SK-N-MC (cell line): ENCODE measurements at regions not wholly inside any gene's neighbourhood (a gene's known extent, or its start where the extent isn't known, plus 50 kb on each side); places are given as distances from the start of the nearest gene placed in this dataset.

Experiments
- DNase-seq: peaks from one replicate; pipeline ENCODE4 v3.0.0-alpha.2; 2011; ENCODE audit warnings: low read depth, low spot score
- H3K27ac ChIP-seq: fragments of 200-600 bp; sonication (generic); 2 replicates; pipeline ENCODE4 v1.5.1; 2016; ENCODE audit warnings: mixed run types
- H3K36me3 ChIP-seq: fragments of 200-600 bp; sonication (generic); 2 replicates; pipeline ENCODE4 v1.6.1; 2017; ENCODE audit warnings: antibody characterized with exemption, low read length, mixed read lengths; ENCODE audit not compliant: insufficient read depth
- H3K4me3 ChIP-seq: fragments of 200-600 bp; sonication (generic); 2 replicates; pipeline ENCODE4 v1.5.1; 2016
- H3K9ac ChIP-seq: fragments of 200-600 bp; sonication (generic); 2 replicates; pipeline ENCODE4 v1.8.0; 2017; ENCODE audit warnings: mixed run types, mixed read lengths; ENCODE audit not compliant: insufficient read length
- H3K9me3 ChIP-seq: fragments of 200-600 bp; sonication (generic); 2 replicates; pipeline ENCODE4 v1.6.1; 2017; ENCODE audit warnings: low read depth, mild to moderate bottlenecking, antibody characterized with exemption, low read length, moderate library complexity, mixed read lengths
- EZH2 ChIP-seq: fragments of 200-600 bp; sonication (generic); IDR thresholded peaks from one replicate; pipeline ENCODE4 v1.6.1; 2017; ENCODE audit warnings: antibody characterized with exemption
- FOXP2 ChIP-seq: optimal IDR thresholded peaks from 2 replicates; pipeline ENCODE3; 2011; ENCODE audit warnings: mild to moderate bottlenecking, moderate library complexity; ENCODE audit not compliant: insufficient read depth; ENCODE audit errors: extremely low read length, control extremely low read depth
- POLR2AphosphoS5 ChIP-seq: IDR thresholded peaks from 2 replicates; pipeline ENCODE4 v1.6.1; 2012; ENCODE audit warnings: mild to moderate bottlenecking, low read depth, low read length, borderline replicate concordance

DNA sequence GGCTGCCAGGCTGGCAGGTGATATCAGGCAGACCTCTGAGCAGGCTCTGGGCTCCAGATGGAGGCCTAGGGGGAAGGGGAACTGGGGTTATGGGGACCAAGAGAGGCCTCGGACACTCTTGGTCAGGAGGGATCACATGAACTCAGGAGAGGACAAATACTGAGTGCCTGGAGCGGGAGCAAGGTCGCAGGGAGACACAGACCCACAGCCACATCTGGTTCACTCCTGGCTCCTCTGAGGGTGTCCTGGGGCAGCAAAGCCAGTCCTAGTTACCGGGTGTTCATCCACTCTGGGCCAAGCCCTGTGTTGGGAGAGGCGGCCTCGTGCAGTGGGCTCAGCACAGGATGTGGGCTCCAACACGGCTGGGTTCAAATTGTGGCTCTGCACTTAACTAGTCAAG, 239.0 kb downstream of the PTPRU start:
- no peak overlapping the region for H3K27ac ChIP-seq
- TF ChIP-seq POLR2AphosphoS5 = no peak
- TF ChIP-seq EZH2 = no peak
- TF ChIP-seq FOXP2 = no peak
- no peak overlapping the region for H3K9ac ChIP-seq
- H3K9me3 ChIP-seq = no peaks in the 10 kb centered on the region
- DNase-seq = no peak
- no peaks in the 10 kb centered on the region for H3K36me3 ChIP-seq
- H3K4me3 ChIP-seq = no peak overlapping the region

DNA sequence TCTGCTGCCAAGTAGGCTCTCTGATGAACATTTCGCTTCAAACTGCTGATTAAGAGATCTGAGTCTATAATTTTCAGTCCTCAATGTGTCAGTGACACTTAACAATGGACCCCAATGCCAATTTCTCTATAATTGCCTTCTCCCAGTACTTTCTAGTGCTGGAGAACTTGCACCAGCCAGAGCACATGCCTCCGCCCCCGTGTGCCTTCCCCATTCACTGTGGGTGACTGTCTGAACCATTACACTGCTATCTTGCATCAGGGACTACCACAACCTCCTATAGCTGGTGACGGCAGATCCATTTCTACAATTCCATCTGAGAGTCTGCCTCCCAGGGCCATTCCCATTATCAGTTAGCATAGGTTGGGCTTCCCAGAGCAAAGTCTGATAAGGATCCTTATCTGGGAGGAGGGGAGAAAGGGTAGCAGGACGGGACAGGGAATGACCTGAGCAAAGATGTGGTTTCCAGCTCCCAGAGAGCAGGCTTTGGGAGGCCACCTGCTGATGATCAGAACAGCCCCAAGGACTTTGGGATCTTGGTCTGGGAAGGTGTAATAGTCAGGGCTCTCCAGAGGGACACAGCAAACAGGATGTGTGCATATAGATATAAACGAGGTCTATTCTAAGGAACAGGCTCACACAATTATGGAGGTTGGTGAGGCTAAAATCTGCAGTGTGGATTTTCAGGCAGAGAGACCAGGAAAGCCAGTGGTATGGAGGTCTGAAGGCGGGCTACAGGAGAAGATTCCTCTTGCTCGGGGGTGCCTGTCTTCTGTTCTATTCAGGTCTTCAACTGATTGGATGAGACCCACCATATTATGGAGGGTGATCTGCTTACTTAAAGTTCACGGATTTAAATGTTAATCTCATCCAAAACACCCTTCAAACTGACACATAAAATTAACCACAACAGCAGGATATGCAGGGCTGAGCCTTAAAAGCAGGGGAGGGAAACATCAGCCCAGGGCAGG, 238.2 kb downstream of the PTPRU start:
- Histone ChIP-seq H3K27ac (no peak overlapping the region), H3K9me3 (no peaks in the 10 kb centered on the region), H3K36me3 (no peaks in the 10 kb centered on the region), H3K4me3 (no peak overlapping the region), H3K9ac (no peak overlapping the region)
- DNase-seq = no peak
- TF ChIP-seq FOXP2 (no peak), EZH2 (no peak), POLR2AphosphoS5 (no peak)

DNA sequence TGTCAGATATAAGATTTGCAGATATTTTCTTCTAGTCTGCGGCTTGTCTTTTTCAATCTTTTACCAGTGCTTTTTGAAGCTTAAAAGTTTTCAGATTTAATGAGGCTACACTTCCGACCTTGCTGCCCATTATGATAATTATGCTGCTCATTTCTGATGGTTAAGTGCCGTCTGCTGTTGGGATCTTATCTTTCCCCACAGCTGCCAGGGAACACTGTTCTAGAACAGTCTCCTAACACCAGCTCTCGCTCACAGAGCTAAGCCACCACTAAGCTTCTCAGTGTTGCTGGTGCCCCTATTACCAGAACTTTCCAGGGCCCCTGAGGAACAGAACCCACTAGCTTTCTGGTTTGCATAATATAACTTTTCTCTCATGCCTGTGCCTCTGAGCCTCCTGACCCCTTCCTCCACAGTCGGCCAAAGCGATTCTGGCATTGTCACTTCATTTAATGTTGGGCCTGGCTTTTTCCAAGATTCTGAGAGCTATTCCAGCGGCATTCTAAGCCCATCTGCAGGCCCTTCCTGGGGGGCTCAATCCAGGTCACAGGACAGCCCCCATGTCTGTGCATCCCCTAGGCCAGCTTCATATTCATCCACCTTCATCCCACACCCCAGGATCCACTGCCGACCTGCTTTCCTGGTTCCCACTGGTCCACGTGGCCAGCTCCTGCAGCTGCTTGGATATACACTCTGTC, 237.0 kb downstream of the PTPRU start:
- H3K9me3 ChIP-seq = no peaks in the 10 kb centered on the region
- no peak overlapping the region for H3K4me3 ChIP-seq
- H3K9ac ChIP-seq = no peak overlapping the region
- DNase-seq = no peak
- no peaks in the 10 kb centered on the region for H3K36me3 ChIP-seq
- TF ChIP-seq POLR2AphosphoS5 (no peak), FOXP2 (no peak), EZH2 (no peak)
- no peak overlapping the region for H3K27ac ChIP-seq

DNA sequence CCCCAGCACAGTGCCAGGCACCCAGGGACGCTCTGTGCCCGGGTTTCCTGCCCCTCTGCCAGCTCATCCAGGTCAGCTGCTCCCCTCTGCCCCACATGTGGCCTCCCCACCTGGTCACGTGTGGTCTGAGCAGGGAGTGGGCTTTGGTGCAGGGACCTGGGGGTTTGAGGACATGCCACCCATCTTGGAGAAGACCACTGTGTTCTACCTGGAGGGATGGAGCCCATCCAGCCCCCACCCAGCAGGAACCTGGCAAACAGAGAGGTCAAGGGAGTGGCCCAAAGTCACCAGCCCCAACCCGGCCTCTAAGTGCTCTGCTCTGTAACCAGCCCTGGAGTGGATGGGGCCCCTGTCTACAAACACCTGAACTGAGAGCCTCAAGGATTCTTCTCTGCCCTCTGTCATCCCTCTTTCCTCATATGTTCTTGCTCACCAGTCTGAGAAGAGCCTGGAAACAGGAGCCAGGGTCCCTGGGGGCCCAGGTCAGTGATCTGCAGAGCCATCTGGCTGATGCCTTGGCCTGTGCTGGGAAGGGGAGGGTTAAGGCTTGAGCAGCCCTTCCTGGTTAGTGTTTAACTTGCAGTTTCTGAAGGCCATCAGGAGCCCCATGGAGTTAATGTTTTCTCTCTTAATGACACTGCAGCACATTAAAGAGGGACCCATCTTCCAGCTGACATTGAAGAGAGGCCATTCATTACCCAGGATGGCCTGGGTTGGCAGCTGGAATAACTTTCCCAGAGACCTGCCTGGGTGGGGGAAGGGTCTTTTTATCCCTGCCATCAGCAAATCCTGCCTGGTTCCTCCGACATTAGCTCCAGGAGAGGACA, 235.4 kb downstream of the PTPRU start:
- Histone ChIP-seq H3K9me3 (no peaks in the 10 kb centered on the region), H3K36me3 (no peaks in the 10 kb centered on the region), H3K9ac (no peak overlapping the region), H3K27ac (no peak overlapping the region), H3K4me3 (no peak overlapping the region)
- TF ChIP-seq POLR2AphosphoS5 (no peak), EZH2 (no peak), FOXP2 (no peak)
- DNase-seq = no peak

DNA sequence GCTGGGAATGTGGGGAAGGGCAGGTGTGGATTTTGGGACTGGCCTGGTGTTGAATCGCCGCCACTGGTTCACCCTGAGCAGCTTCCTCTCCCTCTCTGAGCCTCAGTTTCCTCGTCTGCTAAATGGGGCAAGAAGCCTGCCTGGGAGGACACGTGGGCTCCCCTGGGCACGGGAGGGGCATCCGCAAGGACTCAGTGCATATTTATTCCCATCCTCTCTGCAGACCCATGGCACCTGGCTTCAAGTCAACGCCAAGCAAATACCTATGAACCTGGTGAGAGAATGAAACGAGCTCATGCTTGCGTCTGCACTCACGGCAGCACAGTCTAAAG, 234.4 kb downstream of the PTPRU start:
- no peak overlapping the region for H3K27ac ChIP-seq
- TF ChIP-seq EZH2 = no peak
- no peak for TF ChIP-seq POLR2AphosphoS5
- no peak overlapping the region for H3K4me3 ChIP-seq
- DNase-seq = no peak
- H3K9me3 ChIP-seq = no peaks in the 10 kb centered on the region
- no peak overlapping the region for H3K9ac ChIP-seq
- H3K36me3 ChIP-seq = no peaks in the 10 kb centered on the region

DNA sequence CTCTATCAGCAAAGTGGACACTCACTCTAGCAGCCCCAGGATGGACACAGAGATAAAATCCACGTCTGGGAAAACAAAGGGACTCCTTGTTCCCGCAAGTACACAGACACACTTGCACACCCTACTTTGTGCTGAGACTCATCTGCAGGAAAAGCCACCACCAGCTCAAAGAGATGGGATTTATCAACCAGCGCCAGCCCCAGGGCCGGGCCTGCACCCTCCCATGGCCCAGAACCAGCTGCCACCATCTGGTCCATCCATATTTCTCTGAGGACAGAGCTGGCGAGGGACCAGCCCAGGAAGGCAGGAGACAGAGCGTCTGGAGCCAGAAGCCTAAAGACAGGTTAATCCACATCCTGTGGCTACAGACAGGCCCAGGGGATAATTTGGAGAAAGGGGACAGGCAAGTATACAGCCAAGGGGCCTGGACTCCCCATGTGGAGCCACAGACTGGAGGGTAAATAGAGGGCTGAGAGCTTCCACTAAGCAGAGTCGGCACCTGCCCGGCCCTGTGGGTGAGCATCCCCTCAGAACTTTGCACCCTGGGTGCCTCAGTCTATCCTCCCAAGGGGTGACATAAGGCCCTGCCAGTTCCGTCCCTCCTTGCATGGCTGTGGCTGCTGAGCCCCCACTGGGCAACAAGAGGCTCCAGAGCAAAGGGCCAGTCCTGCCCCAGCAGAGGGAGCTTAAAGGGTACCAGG, 233.9 kb downstream of the PTPRU start:
- no peak for DNase-seq
- TF ChIP-seq POLR2AphosphoS5 (no peak), FOXP2 (no peak), EZH2 (no peak)
- Histone ChIP-seq H3K9me3 (no peaks in the 10 kb centered on the region), H3K27ac (no peak overlapping the region), H3K9ac (no peak overlapping the region), H3K36me3 (no peaks in the 10 kb centered on the region), H3K4me3 (no peak overlapping the region)

DNA sequence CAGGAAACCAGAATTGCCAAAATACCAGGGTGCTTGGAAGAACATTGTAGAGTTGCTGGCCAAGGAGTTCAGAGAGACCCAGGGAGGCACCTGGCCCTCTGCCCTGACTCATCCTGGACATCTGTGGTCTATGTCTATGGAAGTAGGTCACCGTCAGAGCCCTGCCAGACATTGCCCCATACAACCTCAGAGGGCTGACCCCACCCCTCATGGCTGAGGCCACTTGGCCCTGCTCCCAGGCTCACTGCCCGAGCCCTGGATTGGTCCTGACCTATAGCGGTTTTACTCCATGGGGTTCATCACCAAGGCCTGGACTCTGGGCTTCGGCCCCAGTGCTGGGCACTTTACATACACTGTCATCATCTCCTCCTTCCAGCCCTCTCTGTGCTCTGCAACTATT, 233.1 kb downstream of the PTPRU start:
- H3K9me3 ChIP-seq = no peaks in the 10 kb centered on the region
- no peaks in the 10 kb centered on the region for H3K36me3 ChIP-seq
- no peak for DNase-seq
- TF ChIP-seq POLR2AphosphoS5 (no peak), FOXP2 (no peak), EZH2 (no peak)
- no peak overlapping the region for H3K27ac ChIP-seq
- no peak overlapping the region for H3K9ac ChIP-seq
- no peak overlapping the region for H3K4me3 ChIP-seq
